H1 (cell line): ENCODE measurements at regions not wholly inside any gene's neighbourhood (a gene's known extent, or its start where the extent isn't known, plus 50 kb on each side); places are given as distances from the start of the nearest gene placed in this dataset.

Source experiments
- CTCF ChIA-PET: fragments of 300-600 bp; sonication (Branson Sonifier 250); formaldehyde crosslinking; loops from one replicate; lab custom pipeline; 2021; ENCODE audit not compliant: partially characterized antibody; lab: Charles Lee
- POLR2A ChIA-PET: fragments of 300-600 bp; sonication (Branson Sonifier 250); formaldehyde crosslinking; loops from one replicate; lab custom pipeline; 2021; ENCODE audit warnings: inconsistent platforms; ENCODE audit not compliant: partially characterized antibody; lab: Charles Lee
- DNase-seq, 2 experiments: peaks; one replicate each; pipeline versions ENCODE4 v3.0.0 to v3.0.0-alpha.2; 2010 to 2022; ENCODE audit warnings: low spot score in 2 of 2, low read depth in 1 of 2, mixed read lengths in 1 of 2
- FAIRE-seq: peaks from 2 replicates; lab custom pipeline; 2011; peaks lifted over from hg19 to GRCh38; lab: Jason Lieb, UNC
- H2AFZ ChIP-seq: 2 replicates; pipeline ENCODE4 v1.8.1; 2012; ENCODE audit warnings: low read length, inconsistent platforms
- H2AK5ac ChIP-seq: 2 replicates; pipeline ENCODE4 v1.6.1; 2013; ENCODE audit warnings: low read depth, low read length
- H2BK120ac ChIP-seq: replicated peaks from 2 replicates; pipeline ENCODE3; 2013; ENCODE audit warnings: low read depth, low read length, inconsistent platforms
- H2BK12ac ChIP-seq: 2 replicates; pipeline ENCODE4 v1.6.1; 2013; ENCODE audit warnings: low read depth, low read length
- H2BK15ac ChIP-seq: 2 replicates; pipeline ENCODE4 v1.6.1; 2013; ENCODE audit warnings: low read length
- H2BK20ac ChIP-seq: 2 replicates; pipeline ENCODE4 v1.6.1; 2013; ENCODE audit warnings: low read length
- H2BK5ac ChIP-seq: 2 replicates; pipeline ENCODE4 v1.6.1; 2013; ENCODE audit warnings: low read depth, low read length
- H3K14ac ChIP-seq: 2 replicates; pipeline ENCODE4 v1.6.1; 2013; ENCODE audit warnings: inconsistent platforms; ENCODE audit not compliant: insufficient read length
- H3K18ac ChIP-seq: 2 replicates; pipeline ENCODE4 v1.6.1; 2013; ENCODE audit warnings: low read length; ENCODE audit errors: extremely low read depth
- H3K23ac ChIP-seq: 2 replicates; pipeline ENCODE4 v1.6.1; 2013; ENCODE audit warnings: inconsistent platforms; ENCODE audit not compliant: insufficient read length
- H3K23me2 ChIP-seq: 2 replicates; pipeline ENCODE4 v1.6.1; 2013; ENCODE audit warnings: low read depth, low read length
- H3K27ac ChIP-seq: 2 replicates; pipeline ENCODE4 v1.6.1; 2011; ENCODE audit warnings: low read depth, low read length, inconsistent platforms
- H3K27me3 ChIP-seq, 4 experiments: replicated peaks in 1 of 4; 1 replicate in 1 of 4; 2 replicates in 3 of 4; pipeline versions ENCODE4 v1.6.1 to v1.8.1; 2011 to 2013; ENCODE audit warnings: low read length in 3 of 4, mild to moderate bottlenecking in 3 of 4, inconsistent platforms in 2 of 4, mixed read lengths in 2 of 4, moderate library complexity in 1 of 4; ENCODE audit not compliant: control insufficient read depth in 3 of 4, insufficient read depth in 3 of 4; ENCODE audit errors: extremely low read depth in 1 of 4
- H3K36me3 ChIP-seq, 4 experiments: 2 replicates each; pipeline versions ENCODE4 v1.6.1 to v1.8.1; 2011 to 2013; ENCODE audit warnings: mild to moderate bottlenecking in 4 of 4, low read length in 3 of 4, moderate library complexity in 2 of 4, control low read depth in 1 of 4, inconsistent platforms in 1 of 4; ENCODE audit not compliant: insufficient read depth in 4 of 4, control insufficient read depth in 2 of 4
- H3K4ac ChIP-seq: replicated peaks from 2 replicates; pipeline ENCODE3; 2013; ENCODE audit warnings: low read length, low read depth, mixed read lengths, inconsistent platforms; ENCODE audit not compliant: insufficient read length
- H3K4me1 ChIP-seq, 4 experiments: replicated peaks in 1 of 4; 1 replicate in 1 of 4; 2 replicates in 3 of 4; pipeline versions ENCODE4 v1.6.1 to v1.8.1; 2011 to 2013; ENCODE audit warnings: low read length in 3 of 4, inconsistent platforms in 2 of 4, mixed read lengths in 1 of 4; ENCODE audit not compliant: insufficient read depth in 4 of 4, control insufficient read depth in 3 of 4
- H3K4me2 ChIP-seq, 2 experiments: 2 replicates each; pipeline versions ENCODE4 v1.6.1 to v1.8.1; 2011 to 2013; ENCODE audit warnings: low read depth in 2 of 2, low read length in 2 of 2, control low read depth in 1 of 2, inconsistent platforms in 1 of 2, mild to moderate bottlenecking in 1 of 2; ENCODE audit not compliant: insufficient read depth in 1 of 2
- H3K4me3 ChIP-seq, 4 experiments: fragments of 200-600, 300-600 bp in 1 of 4; sonication (generic), shearing (Covaris generic), sonication (Bioruptor Twin) in 1 of 4; 2 replicates each; pipeline versions ENCODE4 v1.5.1 to v1.8.1; 2011 to 2016; ENCODE audit warnings: low read length in 4 of 4, low read depth in 3 of 4, control low read depth in 2 of 4, inconsistent platforms in 2 of 4, mild to moderate bottlenecking in 2 of 4, mixed read lengths in 1 of 4, moderate library complexity in 1 of 4; ENCODE audit not compliant: insufficient read depth in 2 of 4; ENCODE audit errors: extremely low read depth in 1 of 4
- H3K56ac ChIP-seq: replicated peaks from 2 replicates; pipeline ENCODE3; 2013; ENCODE audit warnings: low read depth, mild to moderate bottlenecking, mixed read lengths, low read length, inconsistent platforms; ENCODE audit not compliant: insufficient read length
- H3K79me1 ChIP-seq: 2 replicates; pipeline ENCODE4 v1.6.1; 2013; ENCODE audit warnings: low read depth, low read length, control low read depth
- H3K79me2 ChIP-seq, 2 experiments: 2 replicates each; pipeline versions ENCODE4 v1.6.1 to v1.8.1; 2012 to 2013; ENCODE audit warnings: low read length in 2 of 2, mild to moderate bottlenecking in 2 of 2, inconsistent platforms in 1 of 2; ENCODE audit not compliant: insufficient read depth in 2 of 2, control insufficient read depth in 1 of 2
- H3K9ac ChIP-seq, 4 experiments: replicated peaks in 1 of 4; 1 replicate in 1 of 4; 2 replicates in 3 of 4; pipeline versions ENCODE4 v1.6.1 to v1.8.1; 2011 to 2013; ENCODE audit warnings: low read depth in 3 of 4, low read length in 3 of 4, control low read depth in 2 of 4, mild to moderate bottlenecking in 2 of 4, moderate library complexity in 2 of 4, inconsistent platforms in 1 of 4; ENCODE audit errors: extremely low read depth in 1 of 4
- H3K9me3 ChIP-seq, 2 experiments: 2 replicates each; pipeline versions ENCODE4 v1.6.1 to v1.8.1; 2012 to 2013; ENCODE audit warnings: mild to moderate bottlenecking in 2 of 2, moderate library complexity in 2 of 2, control low read depth in 1 of 2, inconsistent platforms in 1 of 2, low read depth in 1 of 2, low read length in 1 of 2, mixed read lengths in 1 of 2; ENCODE audit not compliant: insufficient read depth in 2 of 2
- H4K20me1 ChIP-seq, 2 experiments: replicated peaks in 1 of 2; 2 replicates each; pipeline versions ENCODE3 to v1.8.1; 2011 to 2013; ENCODE audit warnings: inconsistent platforms in 2 of 2, low read length in 2 of 2, mild to moderate bottlenecking in 1 of 2; ENCODE audit not compliant: insufficient read depth in 2 of 2, control insufficient read depth in 1 of 2
- H4K5ac ChIP-seq: 2 replicates; pipeline ENCODE4 v1.6.1; 2013; ENCODE audit warnings: low read length, low read depth, mixed read lengths, inconsistent platforms; ENCODE audit not compliant: insufficient read length
- H4K8ac ChIP-seq: 2 replicates; pipeline ENCODE4 v1.8.0; 2013; ENCODE audit warnings: mild to moderate bottlenecking, moderate library complexity, low read length, inconsistent platforms; ENCODE audit not compliant: insufficient read depth; ENCODE audit errors: extremely low read depth
- H4K91ac ChIP-seq: replicated peaks from 2 replicates; pipeline ENCODE3; 2013; ENCODE audit warnings: low read length, mixed read lengths, inconsistent platforms; ENCODE audit not compliant: insufficient read length
- CBX8 ChIP-seq: fragments of 300-800, 300-1000 bp; sonication (generic); IDR thresholded peaks from 2 replicates; pipeline ENCODE4 v1.7.1; 2016; ENCODE audit warnings: low read depth, low read length, borderline replicate concordance
- CHD2 ChIP-seq: IDR thresholded peaks from 2 replicates; pipeline ENCODE4 v1.6.1; 2012; ENCODE audit warnings: low read length, improper control_type of control experiment
- EZH2 ChIP-seq: fragments of 200-600 bp; sonication (generic); IDR thresholded peaks from 2 replicates; pipeline ENCODE4 v1.7.1; 2012; ENCODE audit warnings: low read depth, mild to moderate bottlenecking, moderate library complexity, low read length, inconsistent platforms; ENCODE audit not compliant: severe bottlenecking
- KDM1A ChIP-seq: fragments of 200-600, 300-600 bp; sonication (generic); IDR thresholded peaks from 2 replicates; pipeline ENCODE4 v1.7.1; 2016; ENCODE audit warnings: mild to moderate bottlenecking, low read length, borderline replicate concordance
- NANOG ChIP-seq: IDR thresholded peaks from 2 replicates; pipeline ENCODE4 v1.6.1; 2011; ENCODE audit warnings: low read length, low read depth, mild to moderate bottlenecking, inconsistent platforms; ENCODE audit not compliant: insufficient read depth, poor library complexity, severe bottlenecking
- PHF8 ChIP-seq: fragments of 200-600 bp; sonication (generic); conservative IDR thresholded peaks from 2 replicates; pipeline ENCODE4 v1.7.1; 2012; ENCODE audit warnings: low read depth, mild to moderate bottlenecking, inconsistent platforms, low read length, moderate library complexity
- SUZ12 ChIP-seq: fragments of 200-600 bp; sonication (generic); IDR thresholded peaks from 2 replicates; pipeline ENCODE4 v1.6.1; 2012; ENCODE audit warnings: mild to moderate bottlenecking, inconsistent platforms, low read length, moderate library complexity, mixed read lengths
- WGBS, 2 experiments: shearing (Covaris generic) in 1 of 2; methylation state at CpG; one replicate each; pipeline versions ENCODE4 v1.1.6 to v1.1.7; 2013 to 2015; ENCODE audit warnings: low lambda C conversion rate in 2 of 2, mixed read lengths in 2 of 2, inconsistent platforms in 1 of 2, low coverage in 1 of 2, missing lambda C conversion rate in 1 of 2; ENCODE audit not compliant: insufficient replicate concordance in 2 of 2, insufficient coverage in 1 of 2, insufficient read length in 1 of 2; ENCODE audit errors: extremely low coverage in 1 of 2, missing lambda C conversion rate in 1 of 2; 5-methylcytosine and 5-hydroxymethylcytosine counted together

DNA sequence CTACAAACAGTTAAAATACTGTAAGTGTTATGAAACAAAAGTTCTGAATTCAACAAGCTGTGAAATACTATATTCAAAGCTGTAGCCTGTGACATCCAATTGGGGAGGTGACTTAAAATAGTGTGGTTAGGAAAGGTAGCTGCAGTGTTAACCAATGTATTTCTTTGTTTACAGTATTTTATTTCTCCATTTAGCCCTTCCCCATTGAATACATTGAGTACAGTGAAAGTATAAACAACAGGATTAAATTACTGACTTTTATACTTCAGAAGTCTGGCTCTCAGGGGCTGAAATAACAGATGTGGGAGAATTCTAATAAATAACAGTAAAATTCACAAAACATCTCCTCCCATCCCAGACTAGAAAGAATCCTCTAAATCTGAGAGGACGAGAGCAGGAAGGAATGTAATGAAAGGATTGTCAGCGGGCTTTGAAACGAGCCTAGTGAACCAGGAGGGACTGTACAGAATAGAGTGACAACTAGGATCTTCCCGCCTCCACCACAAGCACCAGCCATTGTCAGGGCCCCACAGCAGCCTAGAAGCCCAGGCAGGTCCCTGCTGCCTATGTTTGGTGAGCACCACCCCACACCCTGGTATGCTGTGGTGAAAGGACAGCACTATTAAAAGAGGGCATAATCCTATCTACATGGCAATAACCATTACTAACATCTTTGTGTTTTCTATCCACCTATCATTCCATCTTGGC, 73.7 kb downstream of the SPCS3 start:
- Histone ChIP-seq H3K9ac (no peak overlapping the region), H3K18ac (no peak overlapping the region), H3K56ac (no peak overlapping the region), H2BK20ac (no peak overlapping the region), H4K5ac (no peak overlapping the region), H4K20me1 (no peaks in the 10 kb centered on the region), H4K91ac (no peak overlapping the region), H3K27ac (no peak overlapping the region), H3K4me2 (no peak overlapping the region), H3K14ac (no peak overlapping the region), H3K4me3 (no peak overlapping the region), H3K4me1 (no peaks in the 10 kb centered on the region), H3K79me1 (no peaks in the 10 kb centered on the region), H3K79me2 (no peaks in the 10 kb centered on the region), H4K8ac (no peak overlapping the region), H3K23ac (no peak overlapping the region), H2BK5ac (no peak overlapping the region), H2AK5ac (no peak overlapping the region), H3K9me3 (no peaks in the 10 kb centered on the region; a peak in 1 of 4 replicates), H2AFZ (no peak overlapping the region), H3K27me3 (no peaks in the 10 kb centered on the region), H3K4ac (no peak overlapping the region), H3K36me3 (no peaks in the 10 kb centered on the region), H2BK12ac (no peak overlapping the region), H3K23me2 (no peaks in the 10 kb centered on the region), H2BK120ac (no peak overlapping the region), H2BK15ac (no peak overlapping the region)
- no peak for DNase-seq
- CTCF ChIA-PET, result interaction anchor here (0.8 to 1.4 kb wide), 2 partner anchors 8 to 16 kb away, joined by 3 read pairs; no protein-coding TSS in a partner anchor
- 92% methylated on average over 4 of the region's 4 CpGs; no CpG with 5 or more reads in 1 of the 2 experiments for WGBS, 2 experiments
- no peak for FAIRE-seq
- POLR2A ChIA-PET, result no interaction called here
- TF ChIP-seq KDM1A, result no peak
- TF ChIP-seq EZH2, result no peak
- TF ChIP-seq CHD2, result no peak
- TF ChIP-seq CBX8, result no peak
- no peak for TF ChIP-seq PHF8
- no peak for TF ChIP-seq SUZ12
- no peak for TF ChIP-seq NANOG
